ENCODE measurements at regions not wholly inside any gene's neighbourhood (a gene's known extent, or its start where the extent isn't known, plus 50 kb on each side); places are given as distances from the start of the nearest gene placed in this dataset.

DNA sequence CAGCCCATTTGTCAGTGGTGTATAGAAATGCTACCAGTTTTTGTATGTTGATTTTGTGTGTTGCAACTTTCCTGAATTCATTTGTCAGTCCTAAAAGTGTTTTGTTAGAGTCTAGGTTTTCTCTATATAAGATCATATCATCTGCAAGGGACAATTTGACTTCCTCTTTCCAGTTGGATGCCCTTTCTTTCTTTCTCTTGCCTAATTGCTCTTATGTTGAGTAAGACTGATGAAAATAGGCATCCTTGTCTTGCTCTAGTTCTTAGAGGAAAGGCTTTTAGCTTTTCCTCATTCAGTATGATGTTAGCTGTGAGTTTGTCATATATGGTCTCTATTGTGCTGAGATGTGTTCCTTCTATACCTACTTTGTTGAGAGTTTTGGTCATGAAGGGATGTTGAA is 161.7 kb upstream of the TPK1 start:
- dilution Hi-C loops (cut with MboI; ENCODE audit: extremely low pct_ligation_motif_present, low sequenced_read_pairs) (no loop called here), intact Hi-C loops (cut with micrococcal nuclease) (no loop called here)
- POLR2A ChIA-PET: no interaction called here
- peaks cover 2% of the 10 kb centered on the region for H3K9me3 ChIP-seq (replicated peaks; ENCODE audit: control insufficient read depth, insufficient read depth, low read length)
- no peaks in the 10 kb centered on the region for H3K9me1 ChIP-seq (replicated peaks; ENCODE audit: control insufficient read depth, extremely low read depth, insufficient read depth, low read length)
- CTCF ChIA-PET: no interaction called here
- H3K4me1 ChIP-seq (ENCODE audit: control insufficient read depth, extremely low read depth, insufficient read depth, low read length): no peaks in the 10 kb centered on the region
- no TSS peak for BruUV-seq (replicated peaks)
- TF ChIP-seq, protein P1, sequence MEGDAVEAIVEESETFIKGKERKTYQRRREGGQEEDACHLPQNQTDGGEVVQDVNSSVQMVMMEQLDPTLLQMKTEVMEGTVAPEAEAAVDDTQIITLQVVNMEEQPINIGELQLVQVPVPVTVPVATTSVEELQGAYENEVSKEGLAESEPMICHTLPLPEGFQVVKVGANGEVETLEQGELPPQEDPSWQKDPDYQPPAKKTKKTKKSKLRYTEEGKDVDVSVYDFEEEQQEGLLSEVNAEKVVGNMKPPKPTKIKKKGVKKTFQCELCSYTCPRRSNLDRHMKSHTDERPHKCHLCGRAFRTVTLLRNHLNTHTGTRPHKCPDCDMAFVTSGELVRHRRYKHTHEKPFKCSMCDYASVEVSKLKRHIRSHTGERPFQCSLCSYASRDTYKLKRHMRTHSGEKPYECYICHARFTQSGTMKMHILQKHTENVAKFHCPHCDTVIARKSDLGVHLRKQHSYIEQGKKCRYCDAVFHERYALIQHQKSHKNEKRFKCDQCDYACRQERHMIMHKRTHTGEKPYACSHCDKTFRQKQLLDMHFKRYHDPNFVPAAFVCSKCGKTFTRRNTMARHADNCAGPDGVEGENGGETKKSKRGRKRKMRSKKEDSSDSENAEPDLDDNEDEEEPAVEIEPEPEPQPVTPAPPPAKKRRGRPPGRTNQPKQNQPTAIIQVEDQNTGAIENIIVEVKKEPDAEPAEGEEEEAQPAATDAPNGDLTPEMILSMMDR (IDR thresholded peaks at IDR 0.05; ENCODE audit: extremely low read depth in 1 of 2, insufficient read depth in 1 of 2, low read depth in 1 of 2, low read length in 2 of 2): no peak
- TF ChIP-seq, protein P2, sequence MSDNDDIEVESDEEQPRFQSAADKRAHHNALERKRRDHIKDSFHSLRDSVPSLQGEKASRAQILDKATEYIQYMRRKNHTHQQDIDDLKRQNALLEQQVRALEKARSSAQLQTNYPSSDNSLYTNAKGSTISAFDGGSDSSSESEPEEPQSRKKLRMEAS (IDR thresholded peaks at IDR 0.05; ENCODE audit: insufficient read depth, insufficient read length): no peak
- H4K20me1 ChIP-seq (replicated peaks; ENCODE audit: control insufficient read depth, extremely low read depth, insufficient read depth, low read length): no peaks in the 10 kb centered on the region
- no peaks in the 10 kb centered on the region for H3K79me2 ChIP-seq (ENCODE audit: control insufficient read depth, insufficient read depth, low read length)
- H3K4me3 ChIP-seq (replicated peaks in 1 of 3; ENCODE audit: insufficient read depth in 1 of 3, low read depth in 1 of 3, low read length in 3 of 3): no peak overlapping the region
- no peaks in the 10 kb centered on the region for H3K27me3 ChIP-seq (ENCODE audit: control insufficient read depth in 2 of 2, insufficient read depth in 2 of 2, low read length in 2 of 2)
- FAIRE-seq (no peak), DNase-seq (ENCODE audit: low read depth, low spot score) (no peak)
- no peaks in the 10 kb centered on the region for H3K36me3 ChIP-seq (ENCODE audit: control insufficient read depth in 2 of 2, extremely low read depth in 1 of 2, insufficient read depth in 2 of 2, low read length in 2 of 2)
- H3K9ac ChIP-seq (replicated peaks; ENCODE audit: extremely low read depth, insufficient read depth, low read length): no peak overlapping the region
- no peak overlapping the region for H3K27ac ChIP-seq (ENCODE audit: insufficient read depth, low read depth, low read length)
- no peak overlapping the region for H2AFZ ChIP-seq (ENCODE audit: low read depth, low read length)
- H3K4me2 ChIP-seq (ENCODE audit: insufficient read depth, low read length): no peak overlapping the region

DNA sequence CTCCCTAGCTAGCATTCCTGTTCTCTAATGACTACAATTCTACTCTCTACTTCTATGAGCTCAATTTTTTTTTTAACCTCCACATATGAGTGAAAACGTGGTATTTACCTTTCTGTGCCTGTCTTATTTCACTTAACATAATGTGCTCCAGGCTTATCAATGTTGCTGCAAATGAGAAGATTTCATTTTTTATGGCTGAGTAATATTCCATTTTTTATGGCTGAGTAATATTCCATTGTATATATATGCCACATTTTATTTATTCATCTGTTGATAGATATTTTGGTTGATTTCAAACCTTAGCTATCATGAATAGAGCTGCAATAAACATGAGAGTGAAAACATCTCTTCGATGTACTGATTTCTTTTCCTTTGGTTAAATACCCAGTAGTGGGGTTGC is 159.6 kb upstream of the TPK1 start:
- Histone ChIP-seq H2AFZ (ENCODE audit: low read depth, low read length) (no peak overlapping the region), H3K27me3 (ENCODE audit: control insufficient read depth in 2 of 2, insufficient read depth in 2 of 2, low read length in 2 of 2) (no peaks in the 10 kb centered on the region), H3K9me3 (replicated peaks; ENCODE audit: control insufficient read depth, insufficient read depth, low read length) (peaks cover 2% of the 10 kb centered on the region), H3K4me2 (ENCODE audit: insufficient read depth, low read length) (no peak overlapping the region), H3K4me3 (replicated peaks in 1 of 3; ENCODE audit: insufficient read depth in 1 of 3, low read depth in 1 of 3, low read length in 3 of 3) (no peak overlapping the region), H3K79me2 (ENCODE audit: control insufficient read depth, insufficient read depth, low read length) (no peaks in the 10 kb centered on the region), H4K20me1 (replicated peaks; ENCODE audit: control insufficient read depth, extremely low read depth, insufficient read depth, low read length) (no peaks in the 10 kb centered on the region), H3K36me3 (ENCODE audit: control insufficient read depth in 2 of 2, extremely low read depth in 1 of 2, insufficient read depth in 2 of 2, low read length in 2 of 2) (no peaks in the 10 kb centered on the region), H3K9ac (replicated peaks; ENCODE audit: extremely low read depth, insufficient read depth, low read length) (no peak overlapping the region), H3K27ac (ENCODE audit: insufficient read depth, low read depth, low read length) (no peak overlapping the region), H3K4me1 (ENCODE audit: control insufficient read depth, extremely low read depth, insufficient read depth, low read length) (no peaks in the 10 kb centered on the region), H3K9me1 (replicated peaks; ENCODE audit: control insufficient read depth, extremely low read depth, insufficient read depth, low read length) (no peaks in the 10 kb centered on the region)
- DNase-seq (ENCODE audit: low read depth, low spot score) (no peak), FAIRE-seq (no peak)
- dilution Hi-C loops (cut with MboI; ENCODE audit: extremely low pct_ligation_motif_present, low sequenced_read_pairs) (no loop called here), intact Hi-C loops (cut with micrococcal nuclease) (no loop called here)
- TF ChIP-seq FOS (IDR thresholded peaks at IDR 0.05; ENCODE audit: borderline replicate concordance, insufficient read depth, low read length): no peak
- ChIA-PET CTCF (no interaction called here), POLR2A (no interaction called here)
- BruUV-seq (replicated peaks): no TSS peak

Data from endothelial cell of umbilical vein (primary cell).